Aorta (tissue), 5 donors: ENCODE measurements at regions not wholly inside any gene's neighbourhood (a gene's known extent, or its start where the extent isn't known, plus 50 kb on each side); places are given as distances from the start of the nearest gene placed in this dataset.

ENCODE experiments used
- ATAC-seq: fragments of 200-7000 bp; cut with Tn5 transposase; one replicate; pipeline ENCODE4 v1.9.1; 2022; ENCODE audit warnings: moderate library complexity; ENCODE audit not compliant: low FRiP score
- DNase-seq, 2 donors: peaks; one replicate each; pipeline ENCODE4 v3.0.0-alpha.2; 2020
- H3K27ac ChIP-seq, 2 donors: one replicate each; pipeline ENCODE4 v1.5.1; 2013; ENCODE audit warnings: low read length in 2 of 2, mild to moderate bottlenecking in 2 of 2, moderate library complexity in 2 of 2, control low read depth in 1 of 2, inconsistent platforms in 1 of 2, low read depth in 1 of 2
- H3K27me3 ChIP-seq, 2 donors: one replicate each; pipeline ENCODE4 v1.6.1; 2013; ENCODE audit warnings: control low read depth in 1 of 2, low read length in 1 of 2, mild to moderate bottlenecking in 1 of 2, moderate library complexity in 1 of 2; ENCODE audit not compliant: insufficient read depth in 2 of 2, control insufficient read depth in 1 of 2
- H3K36me3 ChIP-seq, 2 donors: one replicate each; pipeline ENCODE4 v1.6.1; 2013; ENCODE audit warnings: control low read depth in 1 of 2, low read length in 1 of 2, mild to moderate bottlenecking in 1 of 2; ENCODE audit not compliant: insufficient read depth in 2 of 2, control insufficient read depth in 1 of 2
- H3K4me1 ChIP-seq, 2 donors: one replicate each; pipeline ENCODE4 v1.6.1; 2013; ENCODE audit warnings: low read length in 2 of 2, control low read depth in 1 of 2, mild to moderate bottlenecking in 1 of 2, moderate library complexity in 1 of 2; ENCODE audit not compliant: insufficient read depth in 2 of 2, control insufficient read depth in 1 of 2
- H3K4me3 ChIP-seq, 2 donors: one replicate each; pipeline ENCODE4 v1.5.1; 2013; ENCODE audit warnings: low read length in 2 of 2, control low read depth in 1 of 2, mild to moderate bottlenecking in 1 of 2
- H3K9me3 ChIP-seq: one replicate; pipeline ENCODE4 v1.6.1; 2013; ENCODE audit warnings: mild to moderate bottlenecking, low read length; ENCODE audit not compliant: control insufficient read depth
- WGBS, 2 donors: extraction: QIAGEN DNeasy Blood & Tissue Kit; methylation state at CpG; one replicate each; pipeline ENCODE4 v1.1.7; 2013; 5-methylcytosine and 5-hydroxymethylcytosine counted together
- intact Hi-C, 2 donors: fragments of 100-400 bp; cut with DNase I; formaldehyde crosslinking; loops; one replicate each; pipeline versions ENCODE4 v1.14.2 to v1.15.0; 2022
- donor health status: healthy with polysubstance abuse.
- donor health status: Bipolar disorder and iron deficiency.
- donor health status: DM: no; HTN: no; CAD: no.
- donor health status: DM: no; HTN: no; CAD: no.
- donor health status: DM: yes; HTN: yes; CAD: no.

GRCh38 chr20:54362283-54362682, 113.1 kb upstream of the DOK5 start:
- Histone ChIP-seq H3K36me3 (no peaks in the 10 kb centered on the region), H3K9me3 (no peaks in the 10 kb centered on the region), H3K27ac (no peak overlapping the region), H3K4me3 (no peak overlapping the region), H3K4me1 (no peaks in the 10 kb centered on the region), H3K27me3 (peaks cover 0 to 2% of the 10 kb centered on the region in 2 donors)
- intact Hi-C loops = no loop called here
- DNase-seq = no peak
- ATAC-seq = no peak

- Histone ChIP-seq H3K27ac (no peak overlapping the region), H3K27me3 (peaks cover 0 to 2% of the 10 kb centered on the region in 2 donors), H3K9me3 (no peaks in the 10 kb centered on the region), H3K4me1 (no peaks in the 10 kb centered on the region), H3K36me3 (no peaks in the 10 kb centered on the region), H3K4me3 (no peak overlapping the region)
- intact Hi-C loops = no loop called here
- ATAC-seq (no peak), DNase-seq (no peak)
These were observed 111.0 kb upstream of the DOK5 start for GRCh38 chr20:54364365-54364764.

GRCh38 chr20:54364919-54365318, 110.5 kb upstream of the DOK5 start:
- no peaks in the 10 kb centered on the region for H3K4me1 ChIP-seq

GRCh38 chr20:54366669-54367344, 108.6 kb upstream of the DOK5 start:
- 77% methylated on average over 5 of the region's 5 CpGs for WGBS, 2 donors
- intact Hi-C loops = no loop called here
- no peak for DNase-seq
- no peak for ATAC-seq
- H3K36me3 ChIP-seq = no peaks in the 10 kb centered on the region
- no peaks in the 10 kb centered on the region for H3K9me3 ChIP-seq
- H3K27ac ChIP-seq = no peak overlapping the region
- no peak overlapping the region for H3K4me3 ChIP-seq
- H3K4me1 ChIP-seq = no peaks in the 10 kb centered on the region
- H3K27me3 ChIP-seq = peaks cover 0 to 2% of the 10 kb centered on the region in 2 donors

More at GRCh38 chr20:54364919-54365318, 110.5 kb upstream of the DOK5 start:
- intact Hi-C loops = no loop called here
- Histone ChIP-seq H3K27me3 (peaks cover 0 to 2% of the 10 kb centered on the region in 2 donors), H3K36me3 (no peaks in the 10 kb centered on the region), H3K4me3 (no peak overlapping the region), H3K9me3 (no peaks in the 10 kb centered on the region), H3K27ac (no peak overlapping the region)
- ATAC-seq (no peak), DNase-seq (no peak)
- 89% methylated on average over 6 of the region's 6 CpGs for WGBS, 2 donors

- H3K9me3 ChIP-seq = no peaks in the 10 kb centered on the region
- H3K27me3 ChIP-seq = peaks cover 0 to 2% of the 10 kb centered on the region in 2 donors
- DNase-seq = no peak
- no peak overlapping the region for H3K27ac ChIP-seq
- no peaks in the 10 kb centered on the region for H3K36me3 ChIP-seq
- H3K4me1 ChIP-seq = no peaks in the 10 kb centered on the region
- no peak for ATAC-seq
- WGBS, 2 donors = 80 to 83% methylated on average over 6 of the region's 6 CpGs
- intact Hi-C loops = no loop called here
- H3K4me3 ChIP-seq = no peak overlapping the region
These were observed 106.8 kb upstream of the DOK5 start for GRCh38 chr20:54368570-54368969.

- DNase-seq (no peak), ATAC-seq (no peak)
- H3K9me3 ChIP-seq = no peaks in the 10 kb centered on the region
- H3K27me3 ChIP-seq = no peaks in the 10 kb centered on the region
- no peaks in the 10 kb centered on the region for H3K4me1 ChIP-seq
- WGBS, 2 donors = 63 to 76% methylated on average over 1 of the region's 1 CpG
- no peak overlapping the region for H3K27ac ChIP-seq
- no peaks in the 10 kb centered on the region for H3K36me3 ChIP-seq
- no peak overlapping the region for H3K4me3 ChIP-seq
- intact Hi-C loops = no loop called here
These were observed 103.1 kb upstream of the DOK5 start for GRCh38 chr20:54372313-54372712.

GRCh38 chr20:54377992-54378773, 97.2 kb upstream of the DOK5 start:
- intact Hi-C loops = no loop called here
- H3K27me3 ChIP-seq = peaks cover 0 to 1% of the 10 kb centered on the region in 2 donors
- ATAC-seq = no peak
- no peaks in the 10 kb centered on the region for H3K4me1 ChIP-seq
- no peaks in the 10 kb centered on the region for H3K9me3 ChIP-seq
- no peak overlapping the region for H3K27ac ChIP-seq
- no peaks in the 10 kb centered on the region for H3K36me3 ChIP-seq
- 61 to 83% methylated on average over 1 of the region's 1 CpG for WGBS, 2 donors
- H3K4me3 ChIP-seq = no peak overlapping the region
- DNase-seq = no peak

- H3K36me3 ChIP-seq = no peaks in the 10 kb centered on the region
- no peak overlapping the region for H3K4me3 ChIP-seq
- no peak for ATAC-seq
- no peaks in the 10 kb centered on the region for H3K9me3 ChIP-seq
- DNase-seq = no peak
- no peak overlapping the region for H3K27ac ChIP-seq
- 77 to 85% methylated on average over 7 of the region's 7 CpGs for WGBS, 2 donors
- no peaks in the 10 kb centered on the region for H3K4me1 ChIP-seq
- peaks cover 0 to 1% of the 10 kb centered on the region in 2 donors for H3K27me3 ChIP-seq
- intact Hi-C loops = no loop called here
These were observed 95.4 kb upstream of the DOK5 start for GRCh38 chr20:54379893-54380584.
